Skeletal muscle cell (primary cell): ENCODE measurements at regions not wholly inside any gene's neighbourhood (a gene's known extent, or its start where the extent isn't known, plus 50 kb on each side); places are given as distances from the start of the nearest gene placed in this dataset.

ENCODE experiments used
- DNase-seq: peaks from one replicate; pipeline ENCODE4 v3.0.0-alpha.2; 2010; ENCODE audit warnings: low read depth
- H3K4me3 ChIP-seq: 2 replicates; pipeline ENCODE4 v1.5.1; 2011; ENCODE audit warnings: low read depth, mild to moderate bottlenecking, control low read depth, low read length, moderate library complexity

GRCh38 chr6:91447530-91448254, 860.8 kb upstream of the MAP3K7 start:
- H3K4me3 ChIP-seq = no peak overlapping the region
- DNase-seq = no peak

DNA sequence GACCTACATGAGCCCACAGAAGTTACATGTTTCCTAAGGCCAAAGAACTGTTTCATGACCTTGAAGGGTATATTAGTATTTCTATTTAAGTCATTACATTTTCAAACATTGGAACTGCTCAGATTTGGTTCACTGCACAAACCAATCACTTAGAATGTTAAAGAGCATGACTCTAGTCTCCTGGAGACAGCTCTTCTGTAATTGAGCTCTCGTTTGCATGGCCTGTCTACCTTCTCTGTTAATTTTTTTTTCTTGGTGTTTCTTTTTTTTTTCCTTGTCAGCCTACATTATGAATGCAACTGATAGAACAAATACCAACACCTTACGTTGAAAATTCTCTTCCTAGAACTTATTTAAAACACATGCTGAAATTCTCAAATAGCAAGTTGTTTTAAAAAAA, 860.2 kb upstream of the MAP3K7 start:
- H3K4me3 ChIP-seq = no peak overlapping the region
- no peak for DNase-seq

- DNase-seq = no peak
- H3K4me3 ChIP-seq = no peak overlapping the region
These were observed 856.5 kb upstream of the MAP3K7 start for GRCh38 chr6:91443405-91443804.

GRCh38 chr6:91442342-91442741, 855.5 kb upstream of the MAP3K7 start:
- no peak for DNase-seq
- no peak overlapping the region for H3K4me3 ChIP-seq

DNA sequence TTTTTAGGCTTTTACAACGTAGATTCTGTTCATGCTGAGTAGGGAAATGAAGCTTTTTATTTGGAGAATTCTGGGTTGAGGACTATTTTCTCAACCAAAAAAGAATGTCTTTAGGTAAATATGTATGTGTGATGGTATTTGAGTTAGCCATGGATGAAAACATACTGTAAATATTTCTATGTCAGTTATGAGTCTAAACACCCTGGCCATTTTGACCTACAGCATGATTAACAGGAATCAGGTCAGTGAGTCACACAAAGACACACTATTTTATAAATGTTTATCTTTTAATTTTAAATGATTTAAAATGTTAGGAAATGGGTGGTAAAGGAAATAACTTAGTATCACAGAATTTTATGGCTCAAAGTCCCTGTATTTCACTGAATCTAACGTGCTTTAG, 851.7 kb upstream of the MAP3K7 start:
- no peak for DNase-seq
- no peak overlapping the region for H3K4me3 ChIP-seq

- H3K4me3 ChIP-seq = no peak overlapping the region
- DNase-seq = no peak
These were observed 850.5 kb upstream of the MAP3K7 start for GRCh38 chr6:91437315-91437729.

GRCh38 chr6:91436448-91436847, 849.6 kb upstream of the MAP3K7 start:
- no peak overlapping the region for H3K4me3 ChIP-seq
- no peak for DNase-seq

GRCh38 chr6:91435630-91436029, 848.8 kb upstream of the MAP3K7 start:
- DNase-seq = no peak
- no peak overlapping the region for H3K4me3 ChIP-seq

GRCh38 chr6:91434576-91434975, 847.7 kb upstream of the MAP3K7 start:
- no peak overlapping the region for H3K4me3 ChIP-seq
- DNase-seq = no peak

GRCh38 chr6:91433660-91434534, 847.0 kb upstream of the MAP3K7 start:
- H3K4me3 ChIP-seq = no peak overlapping the region
- no peak for DNase-seq

GRCh38 chr6:91428953-91429560, 842.2 kb upstream of the MAP3K7 start:
- H3K4me3 ChIP-seq = no peak overlapping the region
- DNase-seq = no peak

DNA sequence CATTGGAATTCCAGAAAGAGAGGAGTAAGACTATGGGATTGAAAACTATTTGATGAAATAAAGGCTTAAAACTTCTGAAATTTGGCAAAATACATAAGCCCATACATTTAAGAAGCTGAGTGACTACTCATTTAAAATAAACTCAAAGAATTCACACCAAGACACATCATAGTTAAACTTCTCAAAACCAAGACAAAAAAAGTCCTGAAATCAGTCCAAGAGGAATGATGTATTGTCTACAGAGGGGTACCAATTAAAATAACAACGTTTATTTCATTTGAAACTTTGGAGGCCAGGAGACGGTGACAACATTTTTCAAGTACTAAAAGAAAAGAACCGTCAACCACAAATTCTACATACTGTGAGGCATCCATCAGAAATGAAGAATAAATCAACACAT, 841.4 kb upstream of the MAP3K7 start:
- no peak for DNase-seq
- no peak overlapping the region for H3K4me3 ChIP-seq

DNA sequence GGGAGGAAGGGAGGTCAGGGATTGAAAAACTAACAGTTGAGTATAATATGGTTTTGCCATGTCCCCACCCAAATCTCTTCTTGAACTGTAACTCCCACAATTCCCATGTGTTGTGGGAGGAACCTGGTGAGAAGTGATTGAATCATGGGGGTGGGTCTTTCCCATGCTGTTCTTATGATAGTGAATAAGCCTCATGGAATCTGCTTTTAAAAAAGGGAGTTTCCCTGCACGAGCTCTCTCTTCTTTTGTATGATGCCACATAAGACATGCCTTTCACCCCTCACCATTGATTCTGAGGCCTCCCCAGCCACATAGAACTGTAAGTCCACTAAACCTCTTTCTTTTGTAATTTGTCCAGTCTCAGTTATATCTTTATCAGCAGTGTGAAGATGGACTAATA, 833.4 kb upstream of the MAP3K7 start:
- H3K4me3 ChIP-seq = no peak overlapping the region
- DNase-seq = no peak

GRCh38 chr6:91415031-91415605, 828.2 kb upstream of the MAP3K7 start:
- no peak overlapping the region for H3K4me3 ChIP-seq
- no peak for DNase-seq

DNA sequence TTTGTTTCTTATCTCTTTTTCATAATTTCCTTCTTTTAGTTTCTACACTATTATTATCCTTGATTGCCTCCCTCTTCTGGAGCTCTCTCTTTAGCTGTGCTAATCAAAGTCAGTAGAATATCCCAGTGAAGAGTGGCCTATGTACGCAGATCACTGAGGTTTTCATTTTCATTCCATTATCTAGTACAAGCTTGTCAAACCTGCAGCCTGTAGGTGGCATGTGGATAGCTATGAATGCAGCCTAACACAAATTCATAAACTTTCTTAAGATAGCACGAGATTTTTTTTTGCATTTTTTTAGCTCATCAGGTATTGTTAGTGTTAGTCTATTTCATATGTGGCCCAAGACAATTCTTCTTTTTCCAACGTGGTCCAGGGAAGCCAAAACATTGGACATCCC, 825.7 kb upstream of the MAP3K7 start:
- H3K4me3 ChIP-seq = no peak overlapping the region
- DNase-seq = no peak

GRCh38 chr6:91407706-91408105, 820.8 kb upstream of the MAP3K7 start:
- H3K4me3 ChIP-seq = no peak overlapping the region
- DNase-seq = no peak

- no peak overlapping the region for H3K4me3 ChIP-seq
- no peak for DNase-seq
These were observed 806.1 kb upstream of the MAP3K7 start for GRCh38 chr6:91392951-91393350.

DNA sequence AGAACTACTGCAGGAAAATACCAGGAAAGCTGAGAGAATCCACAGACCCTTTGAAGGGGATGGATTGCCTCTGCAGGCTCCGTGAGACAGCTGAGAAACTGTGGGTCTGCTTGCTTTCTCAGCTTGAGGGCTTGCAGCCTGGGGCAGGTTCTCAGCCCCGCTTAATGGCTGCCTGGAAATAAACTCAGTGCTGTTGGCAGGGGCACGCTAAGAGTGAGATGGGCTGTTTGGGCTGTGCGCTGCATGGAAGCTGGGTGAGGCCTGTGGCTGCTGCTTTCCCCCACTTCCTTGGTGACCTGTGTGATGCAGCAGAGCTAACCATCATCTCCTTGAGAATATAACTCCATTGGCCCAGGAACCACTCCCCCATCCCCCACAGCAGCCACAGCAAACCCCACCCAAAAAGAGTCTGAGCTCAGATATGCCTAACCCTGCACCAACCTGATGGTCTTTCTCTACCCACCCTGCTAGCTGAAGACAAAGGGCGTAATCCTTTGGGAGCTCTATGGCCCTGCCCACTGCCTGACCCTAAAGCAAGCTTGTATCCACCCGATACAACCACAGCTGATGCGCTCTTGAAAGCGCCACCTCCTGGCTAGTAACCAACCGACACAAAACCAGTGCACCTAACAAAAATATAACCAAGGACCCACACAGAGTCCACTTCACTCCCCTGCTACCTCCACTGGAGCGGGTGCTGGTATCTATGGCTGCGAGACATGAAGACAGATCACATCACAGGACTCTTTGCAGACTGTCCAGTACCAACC, 800.6 kb upstream of the MAP3K7 start:
- DNase-seq = no peak
- no peak overlapping the region for H3K4me3 ChIP-seq

- no peak overlapping the region for H3K4me3 ChIP-seq
- DNase-seq = no peak
These were observed 799.3 kb upstream of the MAP3K7 start for GRCh38 chr6:91386204-91386603.
